Neutrophil (primary cell): ENCODE measurements at regions not wholly inside any gene's neighbourhood (a gene's known extent, or its start where the extent isn't known, plus 50 kb on each side); places are given as distances from the start of the nearest gene placed in this dataset.

ENCODE experiments used
- H3K27ac ChIP-seq: fragments of 200-600 bp; sonication (generic); 2 replicates; pipeline ENCODE4 v1.5.1; 2016; ENCODE audit warnings: mild to moderate bottlenecking, moderate library complexity
- H3K27me3 ChIP-seq: fragments of 200-600 bp; sonication (generic); 2 replicates; pipeline ENCODE4 v1.6.0; 2016; ENCODE audit warnings: mild to moderate bottlenecking
- H3K36me3 ChIP-seq: fragments of 200-600 bp; sonication (generic); 2 replicates; pipeline ENCODE4 v1.5.1; 2017
- H3K4me1 ChIP-seq, 2 experiments: fragments of 200-600 bp in 1 of 2; sonication (generic) in 1 of 2; 1 replicate in 1 of 2; 2 replicates in 1 of 2; pipeline versions ENCODE4 v1.5.1 to v1.6.1; 2013 to 2016; ENCODE audit warnings: low read depth in 1 of 2, low read length in 1 of 2, mild to moderate bottlenecking in 1 of 2, moderate library complexity in 1 of 2; ENCODE audit not compliant: control insufficient read depth in 1 of 2, insufficient read depth in 1 of 2
- H3K4me3 ChIP-seq, 2 experiments: fragments of 200-600 bp in 1 of 2; sonication (generic) in 1 of 2; 1 replicate in 1 of 2; 2 replicates in 1 of 2; pipeline ENCODE4 v1.5.1; 2013 to 2016; ENCODE audit warnings: low read depth in 1 of 2, low read length in 1 of 2, mild to moderate bottlenecking in 1 of 2, moderate library complexity in 1 of 2
- H3K9me3 ChIP-seq: fragments of 200-600 bp; sonication (generic); 2 replicates; pipeline ENCODE4 v1.5.1; 2016
- CTCF ChIP-seq: fragments of 200-600 bp; sonication (generic); IDR thresholded peaks from 2 replicates; pipeline ENCODE4 v1.5.1; 2016; ENCODE audit warnings: antibody characterized with exemption

DNA sequence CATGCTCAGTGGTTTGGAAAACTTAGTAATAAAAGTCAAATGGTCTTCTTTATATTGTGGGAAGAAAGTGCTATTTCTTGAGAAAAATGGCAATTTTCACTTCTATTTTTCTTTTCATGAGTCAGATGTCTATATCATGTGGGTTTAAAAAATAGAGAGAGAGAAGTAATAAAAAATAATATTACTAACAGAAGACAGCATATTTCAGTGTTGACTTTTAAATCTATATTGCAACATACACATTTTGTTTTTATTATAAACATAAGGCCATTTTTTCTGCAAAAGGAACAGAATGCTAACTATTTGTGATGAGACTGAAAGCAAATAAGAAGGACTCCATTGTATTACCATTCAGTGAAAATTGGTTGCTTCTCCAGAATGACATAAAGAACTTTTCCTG is 135.1 kb upstream of the CNR1 start:
- H3K36me3 ChIP-seq, result peaks cover 10% of the 10 kb centered on the region
- no peaks in the 10 kb centered on the region for H3K9me3 ChIP-seq
- H3K4me1 ChIP-seq, result no peaks in the 10 kb centered on the region
- H3K27ac ChIP-seq, result no peak overlapping the region
- H3K27me3 ChIP-seq, result no peaks in the 10 kb centered on the region
- H3K4me3 ChIP-seq, result no peak overlapping the region
- no peak for TF ChIP-seq CTCF

DNA sequence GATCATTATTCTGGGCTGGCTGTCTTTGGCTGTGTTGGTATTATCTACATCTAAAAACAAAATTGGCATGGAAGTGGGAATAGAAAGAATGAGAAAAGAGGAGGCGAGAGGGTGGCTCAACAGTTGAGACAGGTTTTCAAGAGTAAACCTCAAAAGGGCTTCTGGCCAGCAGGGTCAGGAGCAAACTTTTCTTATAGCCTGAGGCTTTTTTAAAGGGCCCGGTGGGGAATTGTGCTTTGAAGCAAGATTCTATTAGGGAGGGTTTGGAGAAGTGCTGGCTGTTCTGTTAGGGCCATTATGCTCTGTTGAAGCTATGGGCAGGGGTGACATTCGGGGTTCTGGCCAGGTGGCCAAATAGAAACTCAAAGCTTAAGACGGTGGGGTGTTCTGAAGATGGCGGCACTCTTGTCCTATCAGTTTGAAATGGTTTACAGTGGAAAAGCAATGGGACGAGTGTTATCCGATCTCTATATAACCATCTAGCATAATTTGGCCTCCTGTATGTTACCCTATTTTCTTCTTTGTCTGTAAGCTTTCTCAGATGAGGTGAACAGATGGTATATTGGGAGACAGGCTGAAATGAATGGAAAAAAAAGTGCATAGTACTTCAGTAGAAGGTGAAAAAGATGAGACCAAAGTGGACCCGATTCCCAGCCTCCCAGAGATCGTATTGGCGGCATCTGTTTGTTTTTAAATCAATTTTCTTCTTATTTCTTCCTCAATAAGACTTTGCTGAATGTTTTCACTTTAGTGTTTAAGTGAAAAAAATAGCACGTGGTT is 132.1 kb upstream of the CNR1 start:
- no peaks in the 10 kb centered on the region for H3K9me3 ChIP-seq
- H3K27me3 ChIP-seq, result no peaks in the 10 kb centered on the region
- no peak overlapping the region for H3K27ac ChIP-seq
- no peak overlapping the region for H3K4me3 ChIP-seq
- no peak for TF ChIP-seq CTCF
- H3K36me3 ChIP-seq, result peaks cover 10% of the 10 kb centered on the region
- H3K4me1 ChIP-seq, result no peaks in the 10 kb centered on the region

DNA sequence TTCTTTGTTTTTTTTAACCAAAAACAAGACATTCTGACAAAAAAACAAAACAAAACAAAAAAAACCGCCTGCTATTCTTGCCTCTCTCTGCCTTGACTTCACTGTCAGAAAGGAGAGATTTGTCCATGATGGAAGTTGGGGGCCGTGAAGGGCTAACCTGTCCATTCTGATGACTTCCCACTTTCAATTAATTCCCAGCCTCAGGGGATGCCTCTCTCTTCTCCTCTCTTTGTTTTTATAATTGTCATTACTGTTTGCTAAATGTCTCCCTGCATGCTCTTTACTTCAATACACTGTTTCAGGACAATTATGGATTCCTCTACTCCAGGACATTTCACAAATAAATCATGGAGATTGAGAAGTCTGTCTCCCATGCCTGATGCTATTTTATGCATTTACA is 130.5 kb upstream of the CNR1 start:
- peaks cover 10% of the 10 kb centered on the region for H3K36me3 ChIP-seq
- no peaks in the 10 kb centered on the region for H3K4me1 ChIP-seq
- no peak for TF ChIP-seq CTCF
- H3K4me3 ChIP-seq, result no peak overlapping the region
- no peak overlapping the region for H3K27ac ChIP-seq
- H3K9me3 ChIP-seq, result no peaks in the 10 kb centered on the region
- H3K27me3 ChIP-seq, result no peaks in the 10 kb centered on the region

GRCh38 chr6:88295663-88296062 is 129.5 kb upstream of the CNR1 start:
- peaks cover 10% of the 10 kb centered on the region for H3K36me3 ChIP-seq
- TF ChIP-seq CTCF, result no peak
- H3K9me3 ChIP-seq, result no peaks in the 10 kb centered on the region
- H3K4me3 ChIP-seq, result no peak overlapping the region
- H3K4me1 ChIP-seq, result no peaks in the 10 kb centered on the region
- H3K27ac ChIP-seq, result no peak overlapping the region
- H3K27me3 ChIP-seq, result no peaks in the 10 kb centered on the region

DNA sequence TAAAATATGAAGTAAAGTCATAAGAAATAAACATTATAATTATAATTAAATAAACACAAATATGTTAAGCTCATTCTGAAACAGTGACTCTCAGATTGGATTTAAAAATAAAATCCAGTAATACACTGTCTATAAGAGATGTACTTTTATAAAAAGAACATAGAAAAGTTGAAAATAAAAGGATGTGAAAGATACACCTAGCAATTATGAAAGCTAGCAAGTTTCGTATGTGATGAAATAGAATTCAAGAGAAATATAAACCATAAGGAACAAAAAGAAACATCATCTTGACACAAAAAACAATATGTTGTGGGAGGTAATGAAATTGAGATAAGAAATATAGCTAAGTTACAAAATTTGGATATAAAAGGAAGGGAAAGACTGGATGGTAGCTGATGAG is 128.6 kb upstream of the CNR1 start:
- Histone ChIP-seq H3K4me1 (no peaks in the 10 kb centered on the region), H3K9me3 (no peaks in the 10 kb centered on the region), H3K27ac (no peak overlapping the region), H3K27me3 (no peaks in the 10 kb centered on the region), H3K36me3 (peaks cover 10% of the 10 kb centered on the region), H3K4me3 (no peak overlapping the region)
- TF ChIP-seq CTCF, result no peak
